Neutrophil (primary cell): ENCODE measurements at regions not wholly inside any gene's neighbourhood (a gene's known extent, or its start where the extent isn't known, plus 50 kb on each side); places are given as distances from the start of the nearest gene placed in this dataset.

Source experiments
- H3K27ac ChIP-seq: fragments of 200-600 bp; sonication (generic); 2 replicates; pipeline ENCODE4 v1.5.1; 2016; ENCODE audit warnings: mild to moderate bottlenecking, moderate library complexity
- H3K27me3 ChIP-seq: fragments of 200-600 bp; sonication (generic); 2 replicates; pipeline ENCODE4 v1.6.0; 2016; ENCODE audit warnings: mild to moderate bottlenecking
- H3K36me3 ChIP-seq: fragments of 200-600 bp; sonication (generic); 2 replicates; pipeline ENCODE4 v1.5.1; 2017
- H3K4me1 ChIP-seq, 2 experiments: fragments of 200-600 bp in 1 of 2; sonication (generic) in 1 of 2; 1 replicate in 1 of 2; 2 replicates in 1 of 2; pipeline versions ENCODE4 v1.5.1 to v1.6.1; 2013 to 2016; ENCODE audit warnings: low read depth in 1 of 2, low read length in 1 of 2, mild to moderate bottlenecking in 1 of 2, moderate library complexity in 1 of 2; ENCODE audit not compliant: control insufficient read depth in 1 of 2, insufficient read depth in 1 of 2
- H3K4me3 ChIP-seq, 2 experiments: fragments of 200-600 bp in 1 of 2; sonication (generic) in 1 of 2; 1 replicate in 1 of 2; 2 replicates in 1 of 2; pipeline ENCODE4 v1.5.1; 2013 to 2016; ENCODE audit warnings: low read depth in 1 of 2, low read length in 1 of 2, mild to moderate bottlenecking in 1 of 2, moderate library complexity in 1 of 2
- H3K9me3 ChIP-seq: fragments of 200-600 bp; sonication (generic); 2 replicates; pipeline ENCODE4 v1.5.1; 2016
- TF ChIP-seq, protein P1 (sequence below): fragments of 200-600 bp; sonication (generic); IDR thresholded peaks from 2 replicates; pipeline ENCODE4 v1.5.1; 2016; ENCODE audit warnings: antibody characterized with exemption

DNA sequence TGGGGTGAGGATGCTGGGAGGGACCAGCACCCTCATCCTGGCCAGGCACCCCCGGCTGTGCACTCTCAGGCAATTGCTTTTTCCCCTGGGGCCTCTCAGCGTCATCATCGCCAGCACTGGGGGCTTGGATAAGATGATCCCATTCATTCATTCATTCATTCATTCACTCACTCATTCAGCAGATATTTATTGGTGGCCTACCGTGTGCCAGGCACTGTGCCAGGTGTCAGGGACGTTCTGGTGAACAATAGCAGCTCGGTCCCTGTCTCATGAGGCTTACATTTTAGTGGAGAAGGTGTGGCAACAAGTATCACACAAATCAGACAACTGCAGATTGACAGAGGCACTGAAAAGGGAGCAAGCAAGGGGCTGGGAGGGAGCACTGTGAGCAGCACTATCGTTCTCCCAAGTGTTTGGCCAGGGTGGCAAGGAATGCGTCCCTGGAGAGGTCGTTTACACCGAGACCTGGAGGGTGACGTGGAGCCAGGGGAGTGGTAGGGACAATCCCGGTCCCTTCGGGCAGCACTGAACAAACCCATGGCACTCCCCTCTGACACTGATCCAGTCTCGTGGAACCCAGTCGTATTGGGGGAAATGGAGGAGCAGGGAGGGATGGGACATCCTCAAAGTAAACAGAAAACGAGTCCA is 124.1 kb downstream of the PAPOLA start:
- no peaks in the 10 kb centered on the region for H3K36me3 ChIP-seq
- no peaks in the 10 kb centered on the region for H3K9me3 ChIP-seq
- no peaks in the 10 kb centered on the region for H3K4me1 ChIP-seq
- no peak overlapping the region for H3K27ac ChIP-seq
- TF ChIP-seq, protein P1, sequence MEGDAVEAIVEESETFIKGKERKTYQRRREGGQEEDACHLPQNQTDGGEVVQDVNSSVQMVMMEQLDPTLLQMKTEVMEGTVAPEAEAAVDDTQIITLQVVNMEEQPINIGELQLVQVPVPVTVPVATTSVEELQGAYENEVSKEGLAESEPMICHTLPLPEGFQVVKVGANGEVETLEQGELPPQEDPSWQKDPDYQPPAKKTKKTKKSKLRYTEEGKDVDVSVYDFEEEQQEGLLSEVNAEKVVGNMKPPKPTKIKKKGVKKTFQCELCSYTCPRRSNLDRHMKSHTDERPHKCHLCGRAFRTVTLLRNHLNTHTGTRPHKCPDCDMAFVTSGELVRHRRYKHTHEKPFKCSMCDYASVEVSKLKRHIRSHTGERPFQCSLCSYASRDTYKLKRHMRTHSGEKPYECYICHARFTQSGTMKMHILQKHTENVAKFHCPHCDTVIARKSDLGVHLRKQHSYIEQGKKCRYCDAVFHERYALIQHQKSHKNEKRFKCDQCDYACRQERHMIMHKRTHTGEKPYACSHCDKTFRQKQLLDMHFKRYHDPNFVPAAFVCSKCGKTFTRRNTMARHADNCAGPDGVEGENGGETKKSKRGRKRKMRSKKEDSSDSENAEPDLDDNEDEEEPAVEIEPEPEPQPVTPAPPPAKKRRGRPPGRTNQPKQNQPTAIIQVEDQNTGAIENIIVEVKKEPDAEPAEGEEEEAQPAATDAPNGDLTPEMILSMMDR: no peak
- H3K27me3 ChIP-seq: peaks cover 19% of the 10 kb centered on the region
- H3K4me3 ChIP-seq: no peak overlapping the region

DNA sequence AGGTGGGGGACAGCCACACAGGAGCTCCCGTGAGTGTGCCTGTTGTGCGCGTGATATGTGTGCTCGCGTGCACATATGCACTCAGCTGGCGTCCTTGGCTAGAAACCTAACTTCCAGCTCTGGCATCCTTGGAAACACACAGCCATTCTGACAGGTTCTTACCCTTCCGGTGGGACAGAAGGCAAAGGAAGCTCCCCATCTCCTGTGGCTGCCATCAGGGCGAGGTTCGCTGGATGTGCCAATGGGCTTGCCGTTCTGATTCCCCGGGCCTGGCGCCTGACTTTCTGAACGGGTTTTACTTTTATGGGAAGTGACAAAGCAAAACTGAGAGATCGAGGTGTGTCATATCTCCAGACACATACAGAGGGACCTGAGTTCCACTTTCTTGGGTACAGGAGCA is 124.7 kb downstream of the PAPOLA start:
- Histone ChIP-seq H3K4me3 (no peak overlapping the region), H3K36me3 (no peaks in the 10 kb centered on the region), H3K4me1 (no peaks in the 10 kb centered on the region), H3K9me3 (no peaks in the 10 kb centered on the region), H3K27ac (no peak overlapping the region), H3K27me3 (peaks cover 19% of the 10 kb centered on the region)
- TF ChIP-seq, protein P1: no peak

DNA sequence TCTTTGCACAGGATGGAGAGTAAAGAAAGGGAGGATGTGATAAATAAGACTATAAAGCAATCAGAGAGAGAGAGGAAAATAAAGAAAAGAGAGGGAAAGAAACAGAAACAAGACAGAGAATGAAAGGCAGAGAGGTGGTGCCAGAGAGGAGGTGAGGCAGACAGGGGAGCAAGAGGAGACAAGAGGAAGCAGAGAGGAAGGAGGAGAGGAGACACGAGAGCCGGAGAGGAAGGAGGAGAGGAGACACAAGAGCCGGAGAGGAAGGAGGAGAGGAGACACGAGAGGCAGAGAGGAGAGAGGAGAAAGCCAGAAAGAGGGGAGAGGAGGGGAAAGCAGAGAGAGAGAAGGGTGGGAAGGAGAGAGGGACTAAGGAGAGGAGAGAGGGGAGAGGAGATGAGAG is 125.2 kb downstream of the PAPOLA start:
- Histone ChIP-seq H3K4me3 (no peak overlapping the region), H3K27ac (no peak overlapping the region), H3K9me3 (no peaks in the 10 kb centered on the region), H3K27me3 (peaks cover 19% of the 10 kb centered on the region), H3K36me3 (no peaks in the 10 kb centered on the region), H3K4me1 (no peaks in the 10 kb centered on the region)
- TF ChIP-seq, protein P1: no peak

DNA sequence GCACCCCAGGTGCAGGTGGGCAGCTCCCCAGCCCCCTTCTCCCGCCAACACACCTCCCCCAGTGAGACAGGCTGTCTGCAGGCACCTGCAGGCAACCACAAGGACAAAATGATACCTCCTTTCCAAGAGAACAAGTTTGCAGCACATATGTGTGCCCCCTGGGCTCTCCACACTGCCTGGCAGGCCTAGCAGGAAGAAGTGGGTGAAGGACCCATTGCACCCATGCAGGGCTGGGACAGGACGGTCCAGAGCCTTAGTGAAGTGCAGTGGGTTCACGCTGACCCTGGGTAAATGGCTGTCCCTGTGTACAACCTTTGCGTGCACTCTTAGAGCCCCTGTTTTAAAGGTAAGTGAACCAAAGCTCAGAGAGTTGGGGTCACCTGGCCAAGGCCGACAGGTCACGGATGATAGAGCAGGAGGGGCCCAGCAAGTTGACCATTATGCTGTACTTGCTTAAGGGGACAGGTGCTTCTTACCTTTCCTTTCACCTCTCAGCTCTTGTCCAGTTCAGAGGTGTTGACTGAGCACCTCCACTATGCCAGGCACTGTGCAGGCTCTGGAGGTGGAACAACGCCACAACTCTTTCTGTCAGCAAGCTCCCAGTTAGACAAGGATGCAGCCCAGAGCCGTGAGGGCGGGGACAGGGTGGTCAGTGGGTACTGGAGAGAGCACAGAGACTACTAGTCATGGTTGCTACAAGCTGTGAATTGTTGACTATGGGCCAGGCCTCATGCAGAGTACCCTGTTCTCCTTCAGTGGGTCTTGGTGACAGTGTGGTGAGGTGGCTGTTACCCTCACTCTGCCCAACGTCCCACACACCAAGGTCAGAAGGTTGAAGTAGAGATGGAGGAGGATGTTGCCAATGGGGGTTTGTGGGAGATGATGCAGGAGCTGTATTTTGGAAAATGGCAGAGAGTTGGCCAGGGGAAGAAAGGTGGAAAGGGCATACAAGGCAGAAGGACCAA is 125.9 kb downstream of the PAPOLA start:
- Histone ChIP-seq H3K27me3 (peaks cover 19% of the 10 kb centered on the region), H3K9me3 (no peaks in the 10 kb centered on the region), H3K4me3 (no peak overlapping the region), H3K27ac (no peak overlapping the region), H3K4me1 (no peaks in the 10 kb centered on the region), H3K36me3 (no peaks in the 10 kb centered on the region)
- TF ChIP-seq, protein P1: no peak

DNA sequence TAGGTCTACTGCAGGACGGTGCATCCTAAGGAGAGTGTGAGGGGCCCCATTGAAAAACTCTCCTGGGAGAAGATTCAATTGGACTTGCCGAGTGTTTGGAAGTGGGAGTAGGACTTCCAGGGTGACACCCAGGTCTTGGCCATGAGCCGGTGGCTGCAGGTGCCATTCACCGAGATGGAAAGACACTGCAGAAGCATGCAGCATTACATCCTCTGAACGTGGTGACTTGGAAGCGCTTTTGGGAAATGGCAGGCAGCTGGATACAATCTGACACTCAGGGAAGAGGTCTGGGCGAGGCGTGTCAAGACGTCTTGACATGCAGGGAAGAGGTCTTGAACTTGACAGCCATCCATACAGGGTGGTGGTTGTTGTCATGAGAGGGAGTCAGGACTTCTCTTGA is 126.9 kb downstream of the PAPOLA start:
- Histone ChIP-seq H3K9me3 (no peaks in the 10 kb centered on the region), H3K27me3 (peaks cover 19% of the 10 kb centered on the region), H3K36me3 (no peaks in the 10 kb centered on the region), H3K27ac (no peak overlapping the region), H3K4me1 (no peaks in the 10 kb centered on the region), H3K4me3 (no peak overlapping the region)
- TF ChIP-seq, protein P1: no peak
